ENCODE measurements at regions not wholly inside any gene's neighbourhood (a gene's known extent, or its start where the extent isn't known, plus 50 kb on each side); places are given as distances from the start of the nearest gene placed in this dataset.

DNA sequence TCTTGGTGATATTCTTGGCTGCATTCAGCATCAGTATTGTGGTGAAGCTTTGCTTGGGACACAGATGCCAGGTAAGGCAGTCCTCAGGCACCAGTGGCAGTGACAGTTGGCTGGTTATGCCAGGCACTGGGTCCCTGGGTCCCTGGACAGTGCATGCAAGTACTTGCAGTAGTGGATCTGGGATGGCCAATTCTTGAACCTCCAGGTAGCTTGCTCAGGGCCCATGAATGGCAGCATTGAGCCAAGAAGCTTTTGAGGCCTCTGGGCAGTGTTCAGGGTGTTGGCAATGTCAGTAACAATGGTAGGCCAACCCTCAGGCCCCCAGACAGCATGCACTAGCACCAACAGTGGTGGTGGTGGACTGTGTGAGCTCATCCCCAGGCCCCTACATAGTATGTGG lies 106.8 kb upstream of the ANXA10 start:
- Histone ChIP-seq H3K36me3 (ENCODE audit: control insufficient read depth in 2 of 4, insufficient read depth in 4 of 4, low read length in 3 of 4) (no peaks in the 10 kb centered on the region), H3K56ac (replicated peaks; ENCODE audit: insufficient read length, low read depth, low read length) (no peak overlapping the region), H2AFZ (ENCODE audit: low read length) (no peak overlapping the region), H3K4ac (replicated peaks; ENCODE audit: insufficient read length, low read depth, low read length) (no peak overlapping the region), H4K91ac (replicated peaks; ENCODE audit: insufficient read length, low read length) (no peak overlapping the region), H3K23me2 (ENCODE audit: low read depth, low read length) (no peaks in the 10 kb centered on the region), H3K4me1 (replicated peaks in 1 of 4; ENCODE audit: control insufficient read depth in 3 of 4, insufficient read depth in 4 of 4, low read length in 3 of 4) (no peaks in the 10 kb centered on the region), H3K23ac (ENCODE audit: insufficient read length) (no peak overlapping the region), H4K5ac (ENCODE audit: insufficient read length, low read depth, low read length) (no peak overlapping the region), H3K27me3 (replicated peaks in 1 of 4; ENCODE audit: control insufficient read depth in 3 of 4, extremely low read depth in 1 of 4, insufficient read depth in 3 of 4, low read length in 3 of 4) (no peaks in the 10 kb centered on the region), H2BK20ac (ENCODE audit: low read length) (no peak overlapping the region), H4K20me1 (replicated peaks in 1 of 2; ENCODE audit: control insufficient read depth in 1 of 2, insufficient read depth in 2 of 2, low read length in 2 of 2) (no peaks in the 10 kb centered on the region), H3K4me3 (ENCODE audit: extremely low read depth in 1 of 4, insufficient read depth in 2 of 4, low read depth in 3 of 4, low read length in 4 of 4) (no peak overlapping the region), H3K18ac (ENCODE audit: extremely low read depth, low read length) (no peak overlapping the region), H3K14ac (ENCODE audit: insufficient read length) (no peak overlapping the region), H2BK5ac (ENCODE audit: low read depth, low read length) (no peak overlapping the region), H2BK120ac (replicated peaks; ENCODE audit: low read depth, low read length) (no peak overlapping the region), H3K9ac (replicated peaks in 1 of 4; ENCODE audit: extremely low read depth in 1 of 4, low read depth in 3 of 4, low read length in 3 of 4) (no peak overlapping the region), H3K9me3 (ENCODE audit: insufficient read depth in 2 of 2, low read depth in 1 of 2, low read length in 1 of 2) (no peaks in the 10 kb centered on the region), H3K79me2 (ENCODE audit: control insufficient read depth in 1 of 2, insufficient read depth in 2 of 2, low read length in 2 of 2) (no peaks in the 10 kb centered on the region), H3K4me2 (ENCODE audit: insufficient read depth in 1 of 2, low read depth in 2 of 2, low read length in 2 of 2) (no peak overlapping the region), H2AK5ac (ENCODE audit: low read depth, low read length) (no peak overlapping the region), H2BK15ac (ENCODE audit: low read length) (no peak overlapping the region), H4K8ac (ENCODE audit: extremely low read depth, insufficient read depth, low read length) (no peak overlapping the region), H2BK12ac (ENCODE audit: low read depth, low read length) (no peak overlapping the region), H3K27ac (ENCODE audit: low read depth, low read length) (no peak overlapping the region), H3K79me1 (ENCODE audit: low read depth, low read length) (no peaks in the 10 kb centered on the region)
- FAIRE-seq (no peak), DNase-seq (ENCODE audit: low read depth in 1 of 2, low spot score in 2 of 2) (no peak)
- ChIA-PET CTCF (ENCODE audit: partially characterized antibody) (interaction anchor here (1.0 to 1.8 kb wide), 2 partner anchors 13 to 168 kb away, joined by 3 to 4 read pairs; no protein-coding TSS in a partner anchor), POLR2A (ENCODE audit: partially characterized antibody) (no interaction called here)
- TF ChIP-seq SIN3A (conservative IDR thresholded peaks at IDR 0.05 in 1 of 2, IDR thresholded peaks at IDR 0.05 in 1 of 2; ENCODE audit: low read depth in 1 of 2, low read length in 2 of 2) = no peak
- no peak for TF ChIP-seq SRF (IDR thresholded peaks at IDR 0.05; ENCODE audit: low read depth, low read length)
- TF ChIP-seq SP2 (IDR thresholded peaks at IDR 0.05; ENCODE audit: low read length) = no peak
- TF ChIP-seq EGR1 (IDR thresholded peaks at IDR 0.05; ENCODE audit: borderline replicate concordance, low read depth, low read length) = no peak
- no peak for TF ChIP-seq YY1 (IDR thresholded peaks at IDR 0.05; ENCODE audit: low read depth, low read length)
- TF ChIP-seq RBBP5 (IDR thresholded peaks at IDR 0.05; ENCODE audit: borderline replicate concordance, low read depth, low read length) = no peak
- no peak for TF ChIP-seq HDAC6 (IDR thresholded peaks at IDR 0.05; ENCODE audit: low read depth, low read length)
- TF ChIP-seq BCL11A (IDR thresholded peaks at IDR 0.05; ENCODE audit: low read depth in 2 of 2, low read length in 2 of 2) = no peak
- TF ChIP-seq SAP30 (IDR thresholded peaks at IDR 0.05; ENCODE audit: insufficient read depth, insufficient replicate concordance, low read length) = no peak
- no peak for TF ChIP-seq BACH1 (IDR thresholded peaks at IDR 0.05; ENCODE audit: low read length)
- no peak for TF ChIP-seq SIRT6 (IDR thresholded peaks at IDR 0.05; ENCODE audit: low read length)
- no peak for TF ChIP-seq TAF1 (IDR thresholded peaks at IDR 0.05; ENCODE audit: low read depth, low read length)
- TF ChIP-seq RFX5 (IDR thresholded peaks at IDR 0.05; ENCODE audit: borderline replicate concordance, low read depth, low read length) = no peak
- TF ChIP-seq KDM5A (IDR thresholded peaks at IDR 0.05; ENCODE audit: low read length) = no peak
- TF ChIP-seq SP1 (IDR thresholded peaks at IDR 0.05; ENCODE audit: low read depth, low read length) = no peak
